IMR-90 (cell line): ENCODE measurements at regions not wholly inside any gene's neighbourhood (a gene's known extent, or its start where the extent isn't known, plus 50 kb on each side); places are given as distances from the start of the nearest gene placed in this dataset.

Experiments
- ATAC-seq: fragments of 200-7000 bp; cut with Tn5 transposase; 2 replicates; pipeline ENCODE4 v1.9.1; 2020; ENCODE audit warnings: low read depth, mild to moderate bottlenecking, moderate library complexity
- BruUV-seq: library from RNA; stranded (reverse); fragments of 400-500 nt; replicated peaks from 2 replicates; lab custom pipeline; 2021; lab: Mats Ljungman, UMichigan
- CTCF ChIA-PET: fragments of 300-600 bp; formaldehyde crosslinking; extraction: SDS; loops from one replicate; lab custom pipeline; 2021; ENCODE audit warnings: antibody characterized with exemption; lab: Yijun Ruan, JAX
- POLR2A ChIA-PET: fragments of 300-600 bp; sonication (Branson Sonifier 250); formaldehyde crosslinking; loops from one replicate; lab custom pipeline; 2022; ENCODE audit warnings: antibody characterized with exemption; ENCODE audit not compliant: unreplicated experiment; lab: Charles Lee
- DNase-seq: peaks from one replicate; pipeline ENCODE4 v3.0.0; 2013
- H2AFZ ChIP-seq: replicated peaks from 2 replicates; pipeline ENCODE3; 2013; ENCODE audit warnings: low read length, mild to moderate bottlenecking; ENCODE audit not compliant: poor library complexity
- H2AK5ac ChIP-seq: 2 replicates; pipeline ENCODE4 v1.6.1; 2013; ENCODE audit warnings: low read depth, low read length, inconsistent platforms
- H2AK9ac ChIP-seq: replicated peaks from 2 replicates; pipeline ENCODE3; 2013; ENCODE audit warnings: mild to moderate bottlenecking, low read depth, low read length, moderate library complexity; ENCODE audit not compliant: poor library complexity
- H2BK120ac ChIP-seq: 2 replicates; pipeline ENCODE4 v1.6.1; 2013; ENCODE audit warnings: low read depth, low read length, inconsistent platforms
- H2BK15ac ChIP-seq: 3 replicates; pipeline ENCODE4 v1.6.1; 2013; ENCODE audit warnings: low read depth, low read length, inconsistent platforms
- H2BK20ac ChIP-seq: 2 replicates; pipeline ENCODE4 v1.6.1; 2013; ENCODE audit warnings: low read depth, mild to moderate bottlenecking, inconsistent platforms, low read length, moderate library complexity
- H2BK5ac ChIP-seq: 2 replicates; pipeline ENCODE4 v1.6.1; 2013; ENCODE audit warnings: mild to moderate bottlenecking, low read depth, low read length, inconsistent platforms; ENCODE audit not compliant: poor library complexity, severe bottlenecking
- H3K14ac ChIP-seq: replicated peaks from 2 replicates; pipeline ENCODE4 v1.6.1; 2013; ENCODE audit warnings: low read depth, low read length, inconsistent platforms
- H3K18ac ChIP-seq: 2 replicates; pipeline ENCODE4 v1.6.1; 2013; ENCODE audit warnings: low read depth, low read length, control low read depth
- H3K23ac ChIP-seq: 2 replicates; pipeline ENCODE4 v1.6.1; 2013; ENCODE audit warnings: low read depth, low read length, inconsistent platforms
- H3K27ac ChIP-seq: 2 replicates; pipeline ENCODE4 v1.5.1; 2013; ENCODE audit warnings: mild to moderate bottlenecking, control low read depth, low read length; ENCODE audit not compliant: insufficient read depth
- H3K27me3 ChIP-seq: 2 replicates; pipeline ENCODE4 v1.6.1; 2013; ENCODE audit warnings: low read length; ENCODE audit not compliant: control insufficient read depth, insufficient read depth
- H3K36me3 ChIP-seq: 2 replicates; pipeline ENCODE4 v1.6.1; 2013; ENCODE audit warnings: low read length, mixed read lengths; ENCODE audit not compliant: control insufficient read depth, insufficient read depth
- H3K4ac ChIP-seq: 2 replicates; pipeline ENCODE4 v1.6.1; 2013; ENCODE audit warnings: low read depth, low read length, inconsistent platforms
- H3K4me1 ChIP-seq: 2 replicates; pipeline ENCODE4 v1.6.1; 2013; ENCODE audit warnings: low read length, mixed read lengths; ENCODE audit not compliant: control insufficient read depth, insufficient read depth
- H3K4me2 ChIP-seq: 2 replicates; pipeline ENCODE4 v1.6.1; 2013; ENCODE audit warnings: low read depth, mild to moderate bottlenecking, control low read depth, low read length, moderate library complexity
- H3K4me3 ChIP-seq: 2 replicates; pipeline ENCODE4 v1.5.1; 2013; ENCODE audit warnings: low read depth, mild to moderate bottlenecking, control low read depth, low read length, moderate library complexity; ENCODE audit not compliant: insufficient read depth
- H3K56ac ChIP-seq: 2 replicates; pipeline ENCODE4 v1.6.1; 2013; ENCODE audit warnings: low read length, inconsistent platforms; ENCODE audit not compliant: insufficient read depth; ENCODE audit errors: extremely low read depth
- H3K79me1 ChIP-seq, 2 experiments: 2 replicates each; pipeline ENCODE4 v1.6.1; 2013; ENCODE audit warnings: low read length in 2 of 2, inconsistent platforms in 1 of 2, low read depth in 1 of 2
- H3K9ac ChIP-seq: 2 replicates; pipeline ENCODE4 v1.6.1; 2013; ENCODE audit warnings: low read depth, low read length, control low read depth
- H3K9me1 ChIP-seq: 2 replicates; pipeline ENCODE4 v1.6.1; 2013; ENCODE audit warnings: low read length, inconsistent platforms; ENCODE audit not compliant: insufficient read depth
- H3K9me3 ChIP-seq: 2 replicates; pipeline ENCODE4 v1.6.1; 2013; ENCODE audit warnings: low read length; ENCODE audit not compliant: control insufficient read depth, insufficient read depth
- H4K20me1 ChIP-seq: 2 replicates; pipeline ENCODE4 v1.6.1; 2013; ENCODE audit warnings: low read length, inconsistent platforms; ENCODE audit not compliant: insufficient read depth
- H4K5ac ChIP-seq: 2 replicates; pipeline ENCODE4 v1.6.1; 2013; ENCODE audit warnings: mild to moderate bottlenecking, low read depth, low read length, control low read depth
- H4K8ac ChIP-seq, 2 experiments: 2 replicates each; pipeline ENCODE4 v1.6.1; 2013; ENCODE audit warnings: low read depth in 2 of 2, low read length in 2 of 2, control low read depth in 1 of 2, inconsistent platforms in 1 of 2
- H4K91ac ChIP-seq: 2 replicates; pipeline ENCODE4 v1.6.1; 2013; ENCODE audit warnings: low read depth, low read length, inconsistent platforms; ENCODE audit not compliant: insufficient read depth
- BHLHE40 ChIP-seq: fragments of 150-350 bp; IDR thresholded peaks from 2 replicates; pipeline ENCODE4 v1.6.1; 2016; ENCODE audit warnings: mild to moderate bottlenecking, low read depth, low read length
- CEBPB ChIP-seq: IDR thresholded peaks from 2 replicates; pipeline ENCODE4 v1.6.1; 2012; ENCODE audit warnings: low read depth, low read length, improper control_type of control experiment
- CHD1 ChIP-seq: IDR thresholded peaks from 2 replicates; pipeline ENCODE4 v1.6.1; 2012; ENCODE audit warnings: low read depth, low read length, improper control_type of control experiment
- CTCF ChIP-seq: conservative IDR thresholded peaks from 2 replicates; pipeline ENCODE4 v1.5.1; 2012; ENCODE audit warnings: mild to moderate bottlenecking, low read depth, low read length, improper control_type of control experiment
- ELK1 ChIP-seq: fragments of 150-350 bp; IDR thresholded peaks from 2 replicates; pipeline ENCODE4 v1.6.1; 2016; ENCODE audit warnings: low read depth, mild to moderate bottlenecking, low read length, moderate library complexity, borderline replicate concordance
- FOS ChIP-seq: fragments of 150-350 bp; IDR thresholded peaks from 2 replicates; pipeline ENCODE4 v1.6.1; 2016; ENCODE audit warnings: low read depth, low read length
- MAFK ChIP-seq: IDR thresholded peaks from 2 replicates; pipeline ENCODE4 v1.6.1; 2012; ENCODE audit warnings: low read depth, low read length, improper control_type of control experiment
- MAZ ChIP-seq: IDR thresholded peaks from 2 replicates; pipeline ENCODE4 v1.6.1; 2012; ENCODE audit warnings: low read depth, mild to moderate bottlenecking, low read length, improper control_type of control experiment, moderate library complexity, borderline replicate concordance
- MXI1 ChIP-seq: IDR thresholded peaks from 2 replicates; pipeline ENCODE4 v1.6.1; 2012; ENCODE audit warnings: low read depth, mild to moderate bottlenecking, low read length, moderate library complexity, borderline replicate concordance
- NFE2L2 ChIP-seq: fragments of 150-350 bp; IDR thresholded peaks from 2 replicates; pipeline ENCODE4 v1.6.1; 2016; ENCODE audit warnings: low read depth, mild to moderate bottlenecking, low read length
- RAD21 ChIP-seq: IDR thresholded peaks from 2 replicates; pipeline ENCODE4 v1.6.1; 2012; ENCODE audit warnings: low read length, improper control_type of control experiment
- RCOR1 ChIP-seq: IDR thresholded peaks from 2 replicates; pipeline ENCODE4 v1.6.1; 2012; ENCODE audit warnings: mild to moderate bottlenecking, low read length, improper control_type of control experiment; ENCODE audit not compliant: insufficient replicate concordance
- SMC3 ChIP-seq: fragments of 150-350 bp; IDR thresholded peaks from 2 replicates; pipeline ENCODE4 v1.6.1; 2016; ENCODE audit warnings: low read depth, mild to moderate bottlenecking, antibody characterized with exemption, low read length, moderate library complexity
- USF2 ChIP-seq: fragments of 150-350 bp; IDR thresholded peaks from 2 replicates; pipeline ENCODE4 v1.6.1; 2017; ENCODE audit warnings: mild to moderate bottlenecking, antibody characterized with exemption, low read length, low read depth
- WGBS, 2 experiments: methylation state at CpG; one replicate each; pipeline versions ENCODE4 v1.1.5 to v1.1.7; 2013; ENCODE audit warnings: missing lambda C conversion rate in 2 of 2; ENCODE audit not compliant: insufficient read length in 1 of 2; ENCODE audit errors: extremely low coverage in 2 of 2; 5-methylcytosine and 5-hydroxymethylcytosine counted together
- dilution Hi-C: fragments of 300-500 bp; cut with HindIII; formaldehyde crosslinking; loops from one replicate; pipeline ENCODE4 v1.14.3; 2018; ENCODE audit warnings: low sequenced_read_pairs; ENCODE audit not compliant: unreplicated experiment
- in situ Hi-C: fragments of 300-500 bp; cut with MboI; formaldehyde crosslinking; loops from 3 replicates; pipeline ENCODE4 v1.14.3; 2019; ENCODE audit warnings: low sequenced_read_pairs, inconsistent platforms, mixed read lengths
- intact Hi-C: fragments of 100-400 bp; cut with micrococcal nuclease; formaldehyde crosslinking; loops from 2 replicates; pipeline ENCODE4 v1.10.0; 2022

- Histone ChIP-seq H2AK5ac (0 out of 2 replicates have a peak overlapping the region, but pooled peaks have one; percentile 15), H4K8ac (no peak overlapping the region), H3K23ac (no peak overlapping the region), H4K5ac (no peak overlapping the region), H2BK120ac (no peak overlapping the region), H3K27me3 (no peaks in the 10 kb centered on the region), H3K79me1 (no peaks in the 10 kb centered on the region), H3K9me3 (no peaks in the 10 kb centered on the region), H2BK5ac (no peak overlapping the region), H3K36me3 (no peaks in the 10 kb centered on the region), H3K4me3 (no peak overlapping the region), H3K9me1 (0 out of 2 replicates have a peak, but pooled peaks cover 2% of the 10 kb centered on the region), H2BK20ac (no peak overlapping the region), H3K4me2 (no peak overlapping the region), H2AFZ (no peak overlapping the region), H2AK9ac (no peak overlapping the region), H3K4ac (peak overlapping the region; percentile 58; the same call in 1 of the 2 replicates), H3K14ac (no peak overlapping the region), H3K27ac (no peak overlapping the region), H3K56ac (no peak overlapping the region), H3K9ac (no peak overlapping the region), H3K4me1 (peaks cover 3% of the 10 kb centered on the region; the same call in 1 of the 2 replicates), H4K20me1 (no peaks in the 10 kb centered on the region), H2BK15ac (peak overlapping the region; percentile 13; the same call in 1 of the 3 replicates), H3K18ac (no peak overlapping the region), H4K91ac (no peak overlapping the region)
- DNase-seq (no peak), ATAC-seq (no peak)
- POLR2A ChIA-PET, result no interaction called here
- BruUV-seq, result no TSS peak
- no CpG with 5 or more reads among the region's 7 CpGs for WGBS, 2 experiments
- in situ Hi-C loops, result no loop called here
- TF ChIP-seq MAFK, result no peak
- no peak for TF ChIP-seq RAD21
- no peak for TF ChIP-seq CTCF
- TF ChIP-seq MAZ, result no peak
- TF ChIP-seq CEBPB, result no peak
- no peak for TF ChIP-seq RCOR1
- TF ChIP-seq NFE2L2, result no peak
- TF ChIP-seq CHD1, result no peak
- no peak for TF ChIP-seq USF2
- TF ChIP-seq ELK1, result no peak
- TF ChIP-seq FOS, result no peak
- TF ChIP-seq SMC3, result no peak
- TF ChIP-seq BHLHE40, result no peak
- TF ChIP-seq MXI1, result no peak
- intact Hi-C loops, result no loop called here
- CTCF ChIA-PET, result no interaction called here
- dilution Hi-C loops, result no loop called here
Measured at GRCh38 chr4:24073948-24074347, 184.1 kb upstream of the PPARGC1A start.
